ENCODE measurements at regions not wholly inside any gene's neighbourhood (a gene's known extent, or its start where the extent isn't known, plus 50 kb on each side); places are given as distances from the start of the nearest gene placed in this dataset.

GRCh38 chr15:97045666-97046421, 715.3 kb downstream of the NR2F2 start:
- no peak for TF ChIP-seq MAX (IDR thresholded peaks at IDR 0.05)
- TF ChIP-seq RAD21 (IDR thresholded peaks at IDR 0.05; ENCODE audit: low read depth), result no peak
- no peak for TF ChIP-seq ZBTB7A (IDR thresholded peaks at IDR 0.05; ENCODE audit: low read depth)
- no peak for TF ChIP-seq FOXM1 (IDR thresholded peaks at IDR 0.05; ENCODE audit: borderline replicate concordance, low read depth)
- no peak for TF ChIP-seq TAF1 (IDR thresholded peaks at IDR 0.05; ENCODE audit: low read depth)
- no peak for TF ChIP-seq TEAD4 (IDR thresholded peaks at IDR 0.05)
- TF ChIP-seq YY1 (IDR thresholded peaks at IDR 0.05; ENCODE audit: low read depth), result no peak
- TF ChIP-seq NFIC (IDR thresholded peaks at IDR 0.05), result no peak
- no peak for TF ChIP-seq REST (IDR thresholded peaks at IDR 0.05; ENCODE audit: low read depth)
- TF ChIP-seq CEBPB (IDR thresholded peaks at IDR 0.05), result no peak
- TF ChIP-seq USF1 (IDR thresholded peaks at IDR 0.05), result no peak
- TF ChIP-seq TCF12 (IDR thresholded peaks at IDR 0.05; ENCODE audit: low read depth), result no peak

- TF ChIP-seq RAD21 (IDR thresholded peaks at IDR 0.05; ENCODE audit: low read depth) (no peak), NFIC (IDR thresholded peaks at IDR 0.05) (no peak), TEAD4 (IDR thresholded peaks at IDR 0.05) (no peak), CREB1 (IDR thresholded peaks at IDR 0.05; ENCODE audit: low read depth) (no peak), MAX (IDR thresholded peaks at IDR 0.05) (no peak), REST (IDR thresholded peaks at IDR 0.05; ENCODE audit: low read depth) (no peak), YY1 (IDR thresholded peaks at IDR 0.05; ENCODE audit: low read depth) (no peak), TCF12 (IDR thresholded peaks at IDR 0.05; ENCODE audit: low read depth) (no peak), EGR1 (IDR thresholded peaks at IDR 0.05) (no peak), USF1 (IDR thresholded peaks at IDR 0.05) (no peak), CEBPB (IDR thresholded peaks at IDR 0.05) (no peak), FOXM1 (IDR thresholded peaks at IDR 0.05; ENCODE audit: borderline replicate concordance, low read depth) (no peak), TAF1 (IDR thresholded peaks at IDR 0.05; ENCODE audit: low read depth) (no peak), ZBTB7A (IDR thresholded peaks at IDR 0.05; ENCODE audit: low read depth) (no peak), EP300 (IDR thresholded peaks at IDR 0.05; ENCODE audit: borderline replicate concordance) (no peak)
Observed at GRCh38 chr15:97052513-97052912, 722.0 kb downstream of the NR2F2 start.

GRCh38 chr15:97053635-97054034, 723.1 kb downstream of the NR2F2 start:
- no peak for TF ChIP-seq EP300 (IDR thresholded peaks at IDR 0.05; ENCODE audit: borderline replicate concordance)
- TF ChIP-seq CREB1 (IDR thresholded peaks at IDR 0.05; ENCODE audit: low read depth), result no peak
- TF ChIP-seq NFIC (IDR thresholded peaks at IDR 0.05), result no peak
- TF ChIP-seq TEAD4 (IDR thresholded peaks at IDR 0.05), result no peak
- TF ChIP-seq ZBTB7A (IDR thresholded peaks at IDR 0.05; ENCODE audit: low read depth), result no peak
- no peak for TF ChIP-seq FOXM1 (IDR thresholded peaks at IDR 0.05; ENCODE audit: borderline replicate concordance, low read depth)
- TF ChIP-seq RAD21 (IDR thresholded peaks at IDR 0.05; ENCODE audit: low read depth), result no peak
- no peak for TF ChIP-seq EGR1 (IDR thresholded peaks at IDR 0.05)
- no peak for TF ChIP-seq MAX (IDR thresholded peaks at IDR 0.05)
- no peak for TF ChIP-seq USF1 (IDR thresholded peaks at IDR 0.05)
- TF ChIP-seq TCF12 (IDR thresholded peaks at IDR 0.05; ENCODE audit: low read depth), result no peak
- no peak for TF ChIP-seq YY1 (IDR thresholded peaks at IDR 0.05; ENCODE audit: low read depth)
- TF ChIP-seq REST (IDR thresholded peaks at IDR 0.05; ENCODE audit: low read depth), result no peak
- no peak for TF ChIP-seq TAF1 (IDR thresholded peaks at IDR 0.05; ENCODE audit: low read depth)
- no peak for TF ChIP-seq CEBPB (IDR thresholded peaks at IDR 0.05)
